ENCODE measurements at regions not wholly inside any gene's neighbourhood (a gene's known extent, or its start where the extent isn't known, plus 50 kb on each side); places are given as distances from the start of the nearest gene placed in this dataset.

DNA sequence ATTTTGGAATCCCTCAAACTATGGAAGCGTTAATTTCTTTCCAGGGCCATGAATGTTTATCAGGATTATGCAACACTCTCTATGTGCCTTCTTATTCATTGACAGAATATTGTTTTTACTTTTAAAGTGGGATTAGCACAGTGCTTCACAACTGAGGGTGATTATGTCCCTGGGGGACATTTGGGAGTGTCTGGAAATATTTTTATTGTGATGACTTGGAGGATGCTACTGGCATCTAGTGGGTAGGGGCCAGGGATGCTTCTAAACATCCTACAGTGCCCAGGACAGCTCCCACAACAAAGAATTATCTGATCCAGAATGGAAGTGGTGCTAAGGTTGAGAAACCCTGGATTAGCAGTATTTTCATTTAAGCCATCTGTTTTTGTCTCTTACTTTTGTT, 338.5 kb upstream of the SOX5 start:
- TF ChIP-seq, protein P1, sequence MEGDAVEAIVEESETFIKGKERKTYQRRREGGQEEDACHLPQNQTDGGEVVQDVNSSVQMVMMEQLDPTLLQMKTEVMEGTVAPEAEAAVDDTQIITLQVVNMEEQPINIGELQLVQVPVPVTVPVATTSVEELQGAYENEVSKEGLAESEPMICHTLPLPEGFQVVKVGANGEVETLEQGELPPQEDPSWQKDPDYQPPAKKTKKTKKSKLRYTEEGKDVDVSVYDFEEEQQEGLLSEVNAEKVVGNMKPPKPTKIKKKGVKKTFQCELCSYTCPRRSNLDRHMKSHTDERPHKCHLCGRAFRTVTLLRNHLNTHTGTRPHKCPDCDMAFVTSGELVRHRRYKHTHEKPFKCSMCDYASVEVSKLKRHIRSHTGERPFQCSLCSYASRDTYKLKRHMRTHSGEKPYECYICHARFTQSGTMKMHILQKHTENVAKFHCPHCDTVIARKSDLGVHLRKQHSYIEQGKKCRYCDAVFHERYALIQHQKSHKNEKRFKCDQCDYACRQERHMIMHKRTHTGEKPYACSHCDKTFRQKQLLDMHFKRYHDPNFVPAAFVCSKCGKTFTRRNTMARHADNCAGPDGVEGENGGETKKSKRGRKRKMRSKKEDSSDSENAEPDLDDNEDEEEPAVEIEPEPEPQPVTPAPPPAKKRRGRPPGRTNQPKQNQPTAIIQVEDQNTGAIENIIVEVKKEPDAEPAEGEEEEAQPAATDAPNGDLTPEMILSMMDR (IDR thresholded peaks at IDR 0.05; ENCODE audit: unreplicated experiment) = no peak
- no peaks in the 10 kb centered on the region for H3K27me3 Mint-ChIP-seq (ENCODE audit: unreplicated experiment)
- no peaks in the 10 kb centered on the region for H3K36me3 Mint-ChIP-seq (ENCODE audit: insufficient read depth, unreplicated experiment)
- H3K4me1 Mint-ChIP-seq (ENCODE audit: low read depth, unreplicated experiment) = no peaks in the 10 kb centered on the region
- BruUV-seq (replicated peaks) = no TSS peak
- H3K9me3 Mint-ChIP-seq (ENCODE audit: low read depth, unreplicated experiment) = no peaks in the 10 kb centered on the region
- H3K4me3 Mint-ChIP-seq (ENCODE audit: low read depth, unreplicated experiment) = no peak overlapping the region
- CTCF ChIA-PET = interaction anchor here (0.7 kb wide), 1 partner anchor 1238 kb away, joined by 4 read pairs; no protein-coding TSS in a partner anchor
- no peak overlapping the region for H3K27ac Mint-ChIP-seq (ENCODE audit: unreplicated experiment)
- no peak for DNase-seq
- intact Hi-C loops (cut with micrococcal nuclease; ENCODE audit: unreplicated experiment) = no loop called here

DNA sequence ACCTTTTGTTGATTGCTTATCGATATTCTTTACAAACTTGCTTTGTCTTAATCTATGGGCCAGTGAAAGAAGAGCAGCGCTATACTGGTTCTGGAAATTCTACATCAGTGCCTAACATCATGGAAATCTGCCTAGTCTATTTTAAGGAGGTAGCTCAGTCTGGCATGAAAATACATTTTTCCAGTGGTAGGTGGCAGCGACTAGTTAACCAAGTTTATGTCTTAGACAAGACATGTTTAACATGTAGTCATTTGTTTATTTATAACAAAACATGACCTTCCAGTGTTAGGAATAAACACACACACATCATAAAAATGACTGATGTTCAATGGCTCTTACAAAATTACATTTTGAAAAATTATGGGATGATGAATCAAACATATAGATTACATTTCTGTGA, 336.0 kb upstream of the SOX5 start:
- Mint-ChIP-seq H3K36me3 (ENCODE audit: insufficient read depth, unreplicated experiment) (no peaks in the 10 kb centered on the region), H3K27ac (ENCODE audit: unreplicated experiment) (no peak overlapping the region), H3K27me3 (ENCODE audit: unreplicated experiment) (no peaks in the 10 kb centered on the region), H3K4me3 (ENCODE audit: low read depth, unreplicated experiment) (no peak overlapping the region), H3K4me1 (ENCODE audit: low read depth, unreplicated experiment) (no peaks in the 10 kb centered on the region), H3K9me3 (ENCODE audit: low read depth, unreplicated experiment) (no peaks in the 10 kb centered on the region)
- BruUV-seq (replicated peaks) = no TSS peak
- TF ChIP-seq, protein P1 (IDR thresholded peaks at IDR 0.05; ENCODE audit: unreplicated experiment) = no peak
- intact Hi-C loops (cut with micrococcal nuclease; ENCODE audit: unreplicated experiment) = no loop called here
- CTCF ChIA-PET = no interaction called here
- no peak for DNase-seq

GRCh38 chr12:24281341-24281740, 331.9 kb upstream of the SOX5 start:
- no TSS peak for BruUV-seq (replicated peaks)
- no peak overlapping the region for H3K27ac Mint-ChIP-seq (ENCODE audit: unreplicated experiment)
- DNase-seq = no peak
- no peak overlapping the region for H3K4me3 Mint-ChIP-seq (ENCODE audit: low read depth, unreplicated experiment)
- TF ChIP-seq, protein P1 (IDR thresholded peaks at IDR 0.05; ENCODE audit: unreplicated experiment) = no peak
- intact Hi-C loops (cut with micrococcal nuclease; ENCODE audit: unreplicated experiment) = no loop called here
- no peaks in the 10 kb centered on the region for H3K36me3 Mint-ChIP-seq (ENCODE audit: insufficient read depth, unreplicated experiment)
- no peaks in the 10 kb centered on the region for H3K4me1 Mint-ChIP-seq (ENCODE audit: low read depth, unreplicated experiment)
- CTCF ChIA-PET = no interaction called here
- H3K27me3 Mint-ChIP-seq (ENCODE audit: unreplicated experiment) = no peaks in the 10 kb centered on the region
- H3K9me3 Mint-ChIP-seq (ENCODE audit: low read depth, unreplicated experiment) = no peaks in the 10 kb centered on the region

GRCh38 chr12:24280056-24280842, 330.8 kb upstream of the SOX5 start:
- intact Hi-C loops (cut with micrococcal nuclease; ENCODE audit: unreplicated experiment) = no loop called here
- TF ChIP-seq, protein P1 (IDR thresholded peaks at IDR 0.05; ENCODE audit: unreplicated experiment) = no peak
- Mint-ChIP-seq H3K27me3 (ENCODE audit: unreplicated experiment) (no peaks in the 10 kb centered on the region), H3K36me3 (ENCODE audit: insufficient read depth, unreplicated experiment) (no peaks in the 10 kb centered on the region), H3K9me3 (ENCODE audit: low read depth, unreplicated experiment) (no peaks in the 10 kb centered on the region), H3K4me1 (ENCODE audit: low read depth, unreplicated experiment) (no peaks in the 10 kb centered on the region), H3K4me3 (ENCODE audit: low read depth, unreplicated experiment) (no peak overlapping the region), H3K27ac (ENCODE audit: unreplicated experiment) (no peak overlapping the region)
- DNase-seq = no peak
- BruUV-seq (replicated peaks) = no TSS peak
- CTCF ChIA-PET = no interaction called here

All from Calu3 (cell line).